GM21515 (cell line): ENCODE measurements at regions not wholly inside any gene's neighbourhood (a gene's known extent, or its start where the extent isn't known, plus 50 kb on each side); places are given as distances from the start of the nearest gene placed in this dataset.
"Not testable (repeated sequence)": the region's sequence is repeated elsewhere in the genome, so short reads cannot be mapped to it uniquely, and the experiment has no call there.

Source experiments
- ATAC-seq: cut with Tn5 transposase; IDR thresholded peaks from one replicate; pipeline ENCODE4 v1.9.1; 2021; ENCODE audit not compliant: unreplicated experiment

DNA sequence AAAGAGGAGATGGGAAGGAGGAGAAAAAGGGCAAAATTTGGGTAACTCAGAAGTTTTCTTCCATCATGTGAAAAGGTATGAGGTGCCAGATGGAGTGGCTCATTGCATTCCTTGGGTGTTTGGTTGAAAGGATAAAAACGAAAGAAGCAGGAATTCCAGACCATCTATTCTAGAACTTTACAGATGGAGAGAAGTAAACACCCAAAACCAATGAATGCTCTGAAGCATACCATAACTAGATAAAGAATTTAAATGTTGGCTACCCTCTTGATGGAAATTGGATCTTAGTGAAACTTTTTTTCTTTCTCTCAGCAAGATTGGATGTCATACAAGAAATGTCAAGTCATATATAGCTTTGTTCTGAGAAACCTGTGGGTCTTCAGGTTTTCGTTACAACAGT, 175.6 kb upstream of the FAR2 start:
- no peak for ATAC-seq

GRCh38 chr12:28974166-28974565, 174.9 kb upstream of the FAR2 start:
- ATAC-seq, result no peak

DNA sequence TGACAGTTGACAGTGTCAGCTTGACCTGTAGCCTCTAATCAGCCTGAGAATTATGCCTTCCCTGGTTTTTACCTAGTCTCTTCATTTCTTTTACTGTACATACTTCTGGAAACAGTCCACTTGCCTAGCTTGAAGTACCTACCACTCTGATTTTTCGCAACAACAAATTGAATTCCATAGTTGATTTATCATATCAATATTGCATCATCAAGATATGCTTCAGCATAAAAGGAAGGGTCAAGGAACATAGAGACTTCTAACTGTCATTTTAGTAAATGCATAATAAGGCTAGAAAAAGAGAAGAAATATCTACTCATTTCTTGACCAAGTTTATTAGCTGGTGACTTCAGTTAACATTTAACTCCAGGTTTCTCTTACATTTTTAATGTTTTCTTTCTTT, 174.2 kb upstream of the FAR2 start:
- no peak for ATAC-seq

GRCh38 chr12:28975564-28976340, 173.3 kb upstream of the FAR2 start:
- no peak for ATAC-seq

- ATAC-seq, result no peak
These were observed 168.6 kb upstream of the FAR2 start for GRCh38 chr12:28980436-28980835.

GRCh38 chr12:28987538-28988324, 161.3 kb upstream of the FAR2 start:
- ATAC-seq, result no peak

DNA sequence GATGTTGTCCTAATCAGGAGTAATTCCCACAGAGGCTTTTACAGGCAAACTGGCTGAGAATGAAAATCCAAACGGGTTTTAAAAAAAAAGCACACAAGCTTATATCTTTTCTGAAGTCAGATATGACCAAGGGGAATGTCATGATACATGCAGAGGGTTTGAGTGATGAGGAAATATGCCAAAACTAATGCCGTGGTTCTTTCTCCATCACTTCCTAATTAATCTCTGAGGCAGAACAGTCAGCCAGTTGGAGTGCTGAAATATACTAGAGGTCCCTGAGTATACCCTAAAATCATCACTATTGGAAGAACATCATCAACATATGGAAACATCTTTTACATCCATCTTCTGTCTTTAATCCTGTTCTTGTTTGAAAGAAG, 160.8 kb upstream of the FAR2 start:
- ATAC-seq, result no peak

GRCh38 chr12:28991626-28992025, 157.5 kb upstream of the FAR2 start:
- no peak for ATAC-seq

GRCh38 chr12:28993720-28994119, 155.4 kb upstream of the FAR2 start:
- no peak for ATAC-seq

DNA sequence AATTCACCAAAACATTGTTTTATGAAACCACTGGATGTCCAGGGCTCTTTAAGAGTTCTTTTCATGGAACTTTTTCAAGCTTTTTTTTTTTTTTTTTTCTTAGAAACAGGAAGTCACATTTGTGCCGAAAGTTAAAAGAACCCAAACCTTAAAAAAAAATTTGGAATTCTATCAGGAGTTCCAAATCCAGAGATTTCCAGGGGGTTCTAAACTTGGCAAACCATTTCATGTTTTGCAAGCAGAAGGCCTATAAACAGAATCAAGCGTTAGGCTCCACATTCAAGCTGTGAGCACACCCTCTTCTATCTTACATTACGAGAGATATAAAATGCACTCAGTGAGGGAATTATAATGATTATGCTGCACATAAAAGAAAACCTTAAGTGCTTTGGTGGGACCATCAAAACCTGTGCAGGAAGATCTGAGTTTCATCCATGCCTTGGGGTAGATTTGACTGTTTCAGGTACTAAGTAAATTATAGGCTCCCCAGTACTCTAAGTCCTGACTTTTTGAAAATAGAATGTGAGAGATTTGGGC, 154.8 kb upstream of the FAR2 start:
- no peak for ATAC-seq

DNA sequence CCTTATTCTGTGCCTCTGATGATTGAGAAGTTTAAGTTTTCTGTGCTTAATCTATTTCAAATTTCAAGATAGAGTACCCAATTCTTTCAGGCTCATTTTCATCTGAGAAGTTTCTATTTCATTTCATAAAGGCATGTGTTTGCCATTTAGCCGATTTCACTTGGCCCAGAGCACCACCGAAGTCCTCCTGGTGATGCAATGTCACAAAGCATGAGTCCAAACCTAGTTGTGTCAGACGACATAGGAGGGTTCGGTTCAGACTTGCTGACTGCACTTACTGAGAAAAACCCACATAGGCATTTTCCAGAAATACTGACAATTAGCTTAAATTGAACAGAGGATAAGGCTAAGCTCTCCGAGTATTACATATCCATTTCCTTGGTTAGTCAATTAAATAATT, 152.4 kb upstream of the FAR2 start:
- ATAC-seq, result no peak

GRCh38 chr12:28998662-28999120, 150.4 kb upstream of the FAR2 start:
- ATAC-seq, result no peak

DNA sequence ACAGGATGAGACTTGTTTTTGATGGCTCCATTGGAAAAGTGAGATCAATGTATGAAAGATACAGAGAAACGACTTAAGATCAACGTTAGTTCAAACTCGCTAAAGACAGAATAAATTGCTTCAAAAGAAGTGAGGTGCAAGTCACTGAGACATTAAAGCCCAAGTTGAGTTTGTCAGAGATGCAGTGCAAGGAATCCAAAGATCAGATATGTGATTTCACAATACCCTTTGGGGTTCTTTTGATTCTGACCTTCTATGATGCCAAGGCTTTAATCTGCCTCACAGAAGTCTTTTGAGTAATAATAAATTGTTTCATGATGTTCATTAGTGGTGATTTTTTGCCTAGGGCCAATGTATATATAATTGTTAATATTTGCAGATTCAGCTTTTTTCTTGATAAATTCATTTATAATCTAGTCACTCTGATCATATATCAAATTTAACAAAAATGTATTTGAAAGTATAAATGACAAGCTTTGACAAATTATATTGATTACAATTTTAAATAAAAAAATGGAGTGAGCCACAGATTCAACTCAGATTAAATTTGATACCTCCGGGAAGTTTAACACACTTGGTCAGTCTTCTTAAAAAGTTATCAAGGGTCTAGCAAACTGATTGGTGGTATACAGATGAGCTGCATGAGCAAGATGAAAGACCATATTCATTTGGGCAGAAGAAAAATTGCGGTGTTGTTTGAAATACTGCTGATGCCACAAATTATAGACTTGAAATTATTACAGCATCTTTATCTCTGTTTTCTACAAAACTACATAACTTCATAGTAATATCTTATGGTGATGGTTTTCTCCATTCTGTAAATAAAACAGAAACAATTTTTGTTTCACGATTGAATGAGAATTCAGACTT, 144.8 kb upstream of the FAR2 start:
- no peak for ATAC-seq

- no peak for ATAC-seq
These were observed 144.2 kb upstream of the FAR2 start for GRCh38 chr12:29004936-29005304.

DNA sequence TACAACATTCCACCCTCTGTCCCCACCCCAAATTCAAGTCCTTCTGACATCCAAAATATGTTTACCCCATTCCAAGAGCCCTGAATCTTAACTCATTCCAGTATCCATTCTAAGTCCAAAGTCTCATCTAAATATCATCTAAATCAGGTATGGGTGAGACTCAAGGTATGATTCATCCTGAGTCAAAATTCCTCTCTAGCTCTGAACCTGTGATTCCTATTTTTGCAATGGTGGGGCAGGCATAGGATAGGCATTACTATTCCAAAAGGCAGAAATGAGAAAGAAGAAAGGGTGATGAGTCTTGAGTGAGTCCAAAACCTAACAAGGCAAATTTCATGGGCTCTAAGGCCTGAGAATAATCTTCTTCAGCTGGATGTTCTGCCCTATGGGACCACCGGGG, 140.3 kb upstream of the FAR2 start:
- no peak for ATAC-seq

- ATAC-seq, result no peak
These were observed 136.4 kb upstream of the FAR2 start for GRCh38 chr12:29012673-29013072.

DNA sequence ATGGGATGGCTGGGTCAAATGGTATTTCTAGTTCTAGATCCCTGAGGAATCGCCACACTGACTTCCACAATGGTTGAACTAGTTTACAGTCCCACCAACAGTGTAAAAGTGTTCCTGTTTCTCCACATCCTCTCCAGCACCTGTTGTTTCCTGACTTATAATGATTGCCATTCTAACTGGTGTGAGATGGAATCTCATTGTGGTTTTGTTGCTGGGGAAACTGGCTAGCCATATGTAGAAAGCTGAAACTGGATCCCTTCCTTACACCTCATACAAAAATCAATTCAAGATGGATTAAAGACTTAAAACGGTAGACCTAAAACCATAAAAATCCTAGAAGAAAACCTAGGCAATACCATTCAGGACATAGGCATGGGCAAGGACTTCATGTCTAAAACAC, 131.5 kb upstream of the FAR2 start:
- ATAC-seq, result not testable (repeated sequence)

DNA sequence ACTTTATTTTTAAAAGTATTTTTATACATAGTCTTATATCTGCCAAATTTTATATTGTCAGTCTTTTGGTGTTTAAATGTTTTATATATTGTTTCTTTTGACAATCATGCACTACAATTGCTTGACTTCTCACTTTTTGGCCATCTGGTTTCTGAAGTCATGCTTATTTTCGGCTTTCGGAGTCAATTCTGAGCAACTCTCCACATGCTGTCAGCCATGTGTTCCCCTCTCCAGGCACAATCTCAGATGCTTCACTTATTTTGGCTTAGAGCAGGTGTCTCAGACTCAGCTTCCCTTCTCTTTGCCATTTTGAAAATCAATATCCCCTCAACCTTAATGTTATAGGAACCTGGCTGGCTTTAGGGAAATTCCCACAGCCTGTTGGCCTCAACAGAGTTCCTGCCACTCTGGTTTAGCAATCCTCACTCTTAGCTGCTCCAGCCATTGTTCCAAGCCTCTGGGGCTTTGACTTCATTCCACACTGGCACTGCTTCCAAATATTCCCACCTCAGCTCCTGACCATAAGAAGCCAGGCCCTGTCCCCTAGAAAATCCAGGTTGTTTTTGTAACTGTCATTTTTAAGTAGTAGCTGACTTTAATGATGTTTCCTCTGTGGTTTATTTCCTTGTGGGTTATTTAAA, 125.5 kb upstream of the FAR2 start:
- no peak for ATAC-seq

DNA sequence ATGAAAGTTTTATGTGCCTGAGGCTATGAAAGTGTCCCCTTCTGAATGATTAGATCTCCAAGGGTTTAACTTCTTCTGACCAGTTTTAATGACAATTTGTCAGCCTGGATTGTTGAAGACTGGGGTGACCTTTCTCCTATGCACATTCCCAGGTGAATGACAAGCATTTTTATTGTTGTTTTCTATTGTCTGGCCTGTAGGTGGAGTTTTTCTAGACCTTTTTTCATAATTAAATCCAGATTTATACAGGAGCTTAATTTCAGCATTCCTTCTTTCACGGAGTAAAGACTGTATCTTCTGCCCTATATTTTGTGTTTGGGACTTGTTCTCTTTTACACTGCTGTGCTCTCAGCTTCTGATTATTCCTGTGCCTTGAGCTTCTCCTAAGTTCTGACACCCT, 125.0 kb upstream of the FAR2 start:
- no peak for ATAC-seq

- no peak for ATAC-seq
These were observed 123.1 kb upstream of the FAR2 start for GRCh38 chr12:29025937-29026336.

DNA sequence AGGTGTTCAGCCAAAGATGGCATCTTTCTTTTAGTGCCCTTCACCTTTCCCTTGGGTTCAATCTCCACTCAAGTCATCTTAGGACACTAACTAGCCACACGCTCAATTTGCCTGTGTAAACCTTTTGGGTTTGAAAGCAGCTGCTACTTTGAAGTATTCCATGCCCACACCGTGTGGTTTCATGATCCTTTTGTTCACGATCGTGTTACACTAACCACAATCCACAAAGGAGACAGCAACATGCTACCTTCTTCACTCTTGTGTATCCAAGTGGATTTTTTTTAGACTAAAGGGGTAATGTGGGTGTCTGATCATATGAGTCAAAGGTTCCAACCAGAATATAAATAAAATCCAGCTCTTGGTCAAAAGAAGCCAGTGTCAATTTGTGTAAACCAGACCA, 122.7 kb upstream of the FAR2 start:
- ATAC-seq, result no peak
